Sigmoid colon (tissue), 4 donors: ENCODE measurements at regions not wholly inside any gene's neighbourhood (a gene's known extent, or its start where the extent isn't known, plus 50 kb on each side); places are given as distances from the start of the nearest gene placed in this dataset.

Experiments used
- POLR2A ChIP-seq, 2 donors: fragments of 450-650 bp; IDR thresholded peaks; one replicate each; pipeline ENCODE4 v1.6.1; 2016; ENCODE audit warnings: antibody characterized with exemption in 2 of 2, mild to moderate bottlenecking in 2 of 2, moderate library complexity in 2 of 2
- POLR2AphosphoS5 ChIP-seq, 4 donors: sonication (generic); formaldehyde crosslinking; IDR thresholded peaks; one replicate each; pipeline ENCODE4 v1.6.1; 2017; ENCODE audit warnings: antibody characterized with exemption in 4 of 4
- TF ChIP-seq, protein P1 (sequence below), 4 experiments: fragments of 450-650 bp in 3 of 4; fragments of 200-600 bp in 1 of 4; IDR thresholded peaks; one replicate each; pipeline ENCODE4 v1.5.1; 2016 to 2019; ENCODE audit warnings: antibody characterized with exemption in 4 of 4, mild to moderate bottlenecking in 3 of 4, moderate library complexity in 2 of 4

DNA sequence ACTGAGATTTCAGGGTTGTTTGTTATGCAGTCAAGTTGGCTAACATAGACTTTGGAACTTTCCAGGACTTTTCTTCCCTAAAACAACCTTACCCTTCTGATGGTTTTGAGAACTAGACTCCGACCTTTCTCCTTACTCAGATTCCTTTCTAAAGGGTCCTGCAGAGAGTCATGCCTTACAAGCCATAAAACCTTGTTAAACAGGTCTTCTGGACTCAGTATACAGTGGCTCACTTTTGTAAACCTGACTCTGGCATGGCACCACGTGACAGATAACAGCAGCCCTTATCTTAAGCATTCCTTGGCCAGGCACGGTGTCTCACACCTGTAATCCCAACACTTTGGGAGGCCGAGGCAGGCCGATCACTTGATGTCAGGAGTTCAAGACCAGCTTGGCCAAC lies 253.2 kb upstream of the RAB6C start:
- TF ChIP-seq POLR2A (IDR thresholded peaks at IDR 0.05), result no peak
- TF ChIP-seq, protein P1, sequence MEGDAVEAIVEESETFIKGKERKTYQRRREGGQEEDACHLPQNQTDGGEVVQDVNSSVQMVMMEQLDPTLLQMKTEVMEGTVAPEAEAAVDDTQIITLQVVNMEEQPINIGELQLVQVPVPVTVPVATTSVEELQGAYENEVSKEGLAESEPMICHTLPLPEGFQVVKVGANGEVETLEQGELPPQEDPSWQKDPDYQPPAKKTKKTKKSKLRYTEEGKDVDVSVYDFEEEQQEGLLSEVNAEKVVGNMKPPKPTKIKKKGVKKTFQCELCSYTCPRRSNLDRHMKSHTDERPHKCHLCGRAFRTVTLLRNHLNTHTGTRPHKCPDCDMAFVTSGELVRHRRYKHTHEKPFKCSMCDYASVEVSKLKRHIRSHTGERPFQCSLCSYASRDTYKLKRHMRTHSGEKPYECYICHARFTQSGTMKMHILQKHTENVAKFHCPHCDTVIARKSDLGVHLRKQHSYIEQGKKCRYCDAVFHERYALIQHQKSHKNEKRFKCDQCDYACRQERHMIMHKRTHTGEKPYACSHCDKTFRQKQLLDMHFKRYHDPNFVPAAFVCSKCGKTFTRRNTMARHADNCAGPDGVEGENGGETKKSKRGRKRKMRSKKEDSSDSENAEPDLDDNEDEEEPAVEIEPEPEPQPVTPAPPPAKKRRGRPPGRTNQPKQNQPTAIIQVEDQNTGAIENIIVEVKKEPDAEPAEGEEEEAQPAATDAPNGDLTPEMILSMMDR (IDR thresholded peaks at IDR 0.05), result no peak
- TF ChIP-seq POLR2AphosphoS5 (IDR thresholded peaks at IDR 0.05), result no peak
